SK-N-SH (cell line): ENCODE measurements at regions not wholly inside any gene's neighbourhood (a gene's known extent, or its start where the extent isn't known, plus 50 kb on each side); places are given as distances from the start of the nearest gene placed in this dataset.

Experiments used
- GATA2 ChIP-seq: sonication (generic); formaldehyde crosslinking; IDR thresholded peaks from 2 replicates; pipeline ENCODE4 v1.5.0; 2020; ENCODE audit warnings: mild to moderate bottlenecking, missing genetic modification reagents
- USF2 ChIP-seq: fragments of 150-350 bp; IDR thresholded peaks from 2 replicates; pipeline ENCODE4 v1.6.1; 2017; ENCODE audit warnings: antibody characterized with exemption, low read length, low read depth, borderline replicate concordance

DNA sequence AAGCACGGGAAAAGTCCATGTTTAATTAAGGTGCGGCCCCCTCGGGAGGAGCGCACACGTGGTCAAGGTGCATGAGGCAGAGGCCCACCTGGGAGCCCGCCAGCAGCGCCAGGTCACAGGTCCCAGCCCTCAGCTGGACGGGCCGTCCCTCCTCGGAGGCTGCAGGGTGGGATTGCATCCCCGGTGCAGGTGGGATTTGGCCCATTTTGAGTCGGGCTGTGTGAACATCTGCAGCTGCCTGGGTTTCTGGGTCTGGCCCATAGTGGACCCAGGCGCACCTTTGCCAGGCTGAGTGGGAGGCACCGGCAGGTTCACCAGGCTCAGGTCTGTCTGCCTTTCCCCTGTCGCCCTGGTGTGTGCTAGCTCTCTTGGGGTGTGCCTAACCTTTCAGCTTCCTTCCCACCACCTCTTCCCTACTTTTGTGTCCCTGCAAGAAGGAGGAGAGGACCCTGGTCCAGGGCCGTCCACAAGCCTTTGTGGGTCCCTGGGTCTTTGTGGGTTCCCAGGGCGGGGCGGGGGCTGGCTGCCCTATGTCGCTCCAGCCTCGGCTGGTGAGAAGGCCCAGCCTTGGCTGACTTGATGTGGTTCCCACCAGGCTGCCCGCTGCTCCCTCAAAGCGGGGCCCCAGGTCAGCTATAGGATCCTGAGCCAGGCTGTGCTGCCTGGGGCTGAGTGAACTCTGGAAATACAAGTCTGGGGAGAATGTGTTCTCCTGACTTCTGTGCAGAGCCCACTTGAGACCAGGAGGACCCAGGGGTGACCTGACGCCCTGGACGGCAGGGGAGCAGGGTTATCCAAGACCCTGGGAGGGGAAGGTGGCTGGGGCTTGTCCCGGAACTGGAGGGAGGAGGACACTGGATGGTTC is 186.7 kb upstream of the SHH start:
- TF ChIP-seq GATA2 (CRISPR knock-in tag) = no peak
- TF ChIP-seq USF2 = no peak
